Erythroblast (primary cell): ENCODE measurements at regions not wholly inside any gene's neighbourhood (a gene's known extent, or its start where the extent isn't known, plus 50 kb on each side); places are given as distances from the start of the nearest gene placed in this dataset.
"Not testable (repeated sequence)": the region's sequence is repeated elsewhere in the genome, so short reads cannot be mapped to it uniquely, and the experiment has no call there.

Source experiments
- GATA1 ChIP-seq: IDR thresholded peaks from 2 replicates; pipeline ENCODE4 v1.6.1; 2011; ENCODE audit warnings: low read depth, mild to moderate bottlenecking, control low read depth, low read length, moderate library complexity
- POLR2A ChIP-seq: IDR thresholded peaks from 2 replicates; pipeline ENCODE4 v1.6.1; 2011; ENCODE audit warnings: mild to moderate bottlenecking, low read length

GRCh38 chr3:10695186-10695585 lies 120.8 kb upstream of the SLC6A11 start:
- not testable (repeated sequence) for TF ChIP-seq POLR2A, GATA1
